GM12892 (cell line): ENCODE measurements at regions not wholly inside any gene's neighbourhood (a gene's known extent, or its start where the extent isn't known, plus 50 kb on each side); places are given as distances from the start of the nearest gene placed in this dataset.

Experiments
- POLR2AphosphoS5 ChIP-seq: IDR thresholded peaks from 2 replicates; pipeline ENCODE4 v1.6.1; 2011; ENCODE audit warnings: low read depth, low read length, control low read depth
- TAF1 ChIP-seq: IDR thresholded peaks from 2 replicates; pipeline ENCODE4 v1.6.1; 2011; ENCODE audit warnings: low read depth, mild to moderate bottlenecking, control low read depth, low read length, borderline replicate concordance

DNA sequence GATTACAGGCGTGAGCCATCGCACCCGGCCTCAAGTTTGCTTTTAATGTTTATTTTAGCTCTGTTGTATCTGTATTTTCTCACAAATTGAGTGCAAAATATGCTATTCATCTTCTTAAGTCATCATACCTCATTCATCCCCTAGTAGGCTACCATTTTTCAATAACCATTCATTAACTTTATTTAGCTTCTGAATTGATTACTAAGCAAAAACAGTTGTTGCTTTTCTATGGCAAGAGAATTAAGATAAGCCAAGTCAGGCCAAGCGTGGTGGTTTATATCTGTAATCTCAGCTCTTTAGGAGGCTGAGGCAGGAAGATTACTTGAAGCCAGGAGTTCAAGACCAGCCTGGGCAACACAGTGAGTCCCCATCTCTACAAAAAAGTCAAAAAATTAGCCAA is 63.3 kb upstream of the CERS6 start:
- no peak for TF ChIP-seq POLR2AphosphoS5
- TF ChIP-seq TAF1: no peak
